Bronchial epithelial cell (primary cell): ENCODE measurements at regions not wholly inside any gene's neighbourhood (a gene's known extent, or its start where the extent isn't known, plus 50 kb on each side); places are given as distances from the start of the nearest gene placed in this dataset.

Experiments used
- DNase-seq: peaks from one replicate; pipeline ENCODE4 v3.0.0-alpha.2; 2010; ENCODE audit warnings: low read depth
- FAIRE-seq: peaks from 2 replicates; lab custom pipeline; 2011; peaks lifted over from hg19 to GRCh38; lab: Jason Lieb, UNC
- H3K27me3 ChIP-seq: 2 replicates; pipeline ENCODE4 v1.5.1; 2011; ENCODE audit warnings: low read length; ENCODE audit not compliant: control insufficient read depth, insufficient read depth
- H3K36me3 ChIP-seq: 2 replicates; pipeline ENCODE4 v1.5.1; 2011; ENCODE audit warnings: low read length; ENCODE audit not compliant: control insufficient read depth, insufficient read depth
- H3K4me3 ChIP-seq: 2 replicates; pipeline ENCODE4 v1.5.1; 2011; ENCODE audit warnings: mild to moderate bottlenecking, low read depth, low read length, control low read depth
- TF ChIP-seq, protein P1 (sequence below): IDR thresholded peaks from 2 replicates; pipeline ENCODE4 v1.5.1; 2011; ENCODE audit warnings: mild to moderate bottlenecking, moderate library complexity, low read length, control low read depth, inconsistent platforms; ENCODE audit not compliant: insufficient read depth, severe bottlenecking

DNA sequence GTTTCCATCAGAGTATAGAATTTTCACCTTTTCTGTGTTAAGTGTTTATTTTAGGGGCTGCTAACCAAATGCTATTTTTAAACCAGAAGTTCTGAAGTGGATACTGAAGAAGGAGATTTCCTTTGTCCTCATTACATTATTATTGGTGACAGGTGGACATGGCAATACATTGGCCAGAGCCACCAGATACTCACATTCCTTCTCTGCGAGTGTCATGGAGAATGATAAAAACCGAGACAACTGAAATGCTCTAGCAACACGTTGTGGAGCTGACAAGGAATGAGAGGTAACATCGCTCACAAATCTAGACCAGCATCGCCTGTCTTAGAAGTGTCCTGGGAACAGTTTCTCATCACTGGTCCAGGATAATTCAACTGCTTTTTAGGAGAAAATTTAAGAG, 241.2 kb downstream of the IRS1 start:
- no peak for DNase-seq
- no peak for FAIRE-seq
- no peaks in the 10 kb centered on the region for H3K27me3 ChIP-seq
- H3K4me3 ChIP-seq, result no peak overlapping the region
- no peaks in the 10 kb centered on the region for H3K36me3 ChIP-seq
- TF ChIP-seq, protein P1, sequence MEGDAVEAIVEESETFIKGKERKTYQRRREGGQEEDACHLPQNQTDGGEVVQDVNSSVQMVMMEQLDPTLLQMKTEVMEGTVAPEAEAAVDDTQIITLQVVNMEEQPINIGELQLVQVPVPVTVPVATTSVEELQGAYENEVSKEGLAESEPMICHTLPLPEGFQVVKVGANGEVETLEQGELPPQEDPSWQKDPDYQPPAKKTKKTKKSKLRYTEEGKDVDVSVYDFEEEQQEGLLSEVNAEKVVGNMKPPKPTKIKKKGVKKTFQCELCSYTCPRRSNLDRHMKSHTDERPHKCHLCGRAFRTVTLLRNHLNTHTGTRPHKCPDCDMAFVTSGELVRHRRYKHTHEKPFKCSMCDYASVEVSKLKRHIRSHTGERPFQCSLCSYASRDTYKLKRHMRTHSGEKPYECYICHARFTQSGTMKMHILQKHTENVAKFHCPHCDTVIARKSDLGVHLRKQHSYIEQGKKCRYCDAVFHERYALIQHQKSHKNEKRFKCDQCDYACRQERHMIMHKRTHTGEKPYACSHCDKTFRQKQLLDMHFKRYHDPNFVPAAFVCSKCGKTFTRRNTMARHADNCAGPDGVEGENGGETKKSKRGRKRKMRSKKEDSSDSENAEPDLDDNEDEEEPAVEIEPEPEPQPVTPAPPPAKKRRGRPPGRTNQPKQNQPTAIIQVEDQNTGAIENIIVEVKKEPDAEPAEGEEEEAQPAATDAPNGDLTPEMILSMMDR, result no peak

DNA sequence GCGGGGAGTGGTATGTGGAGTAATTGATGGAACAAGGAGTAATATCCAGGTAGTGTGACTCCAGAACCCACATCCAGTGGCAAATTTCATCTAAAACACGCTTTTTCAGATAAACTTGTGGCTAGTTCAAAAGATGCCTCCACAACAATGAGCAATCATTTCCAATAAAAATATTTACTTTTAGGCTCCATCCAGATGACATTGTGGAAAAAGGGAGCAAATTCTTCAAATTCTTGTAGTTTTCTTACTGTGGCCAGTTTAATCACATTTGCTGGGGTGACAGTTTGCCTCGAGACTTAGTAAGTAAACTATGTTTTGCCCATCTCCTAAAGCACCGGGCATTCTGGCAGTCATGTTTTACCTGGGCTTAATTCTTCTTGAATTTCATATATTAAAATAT, 243.6 kb downstream of the IRS1 start:
- TF ChIP-seq, protein P1, result no peak
- DNase-seq (no peak), FAIRE-seq (no peak)
- Histone ChIP-seq H3K4me3 (no peak overlapping the region), H3K36me3 (no peaks in the 10 kb centered on the region), H3K27me3 (no peaks in the 10 kb centered on the region)

DNA sequence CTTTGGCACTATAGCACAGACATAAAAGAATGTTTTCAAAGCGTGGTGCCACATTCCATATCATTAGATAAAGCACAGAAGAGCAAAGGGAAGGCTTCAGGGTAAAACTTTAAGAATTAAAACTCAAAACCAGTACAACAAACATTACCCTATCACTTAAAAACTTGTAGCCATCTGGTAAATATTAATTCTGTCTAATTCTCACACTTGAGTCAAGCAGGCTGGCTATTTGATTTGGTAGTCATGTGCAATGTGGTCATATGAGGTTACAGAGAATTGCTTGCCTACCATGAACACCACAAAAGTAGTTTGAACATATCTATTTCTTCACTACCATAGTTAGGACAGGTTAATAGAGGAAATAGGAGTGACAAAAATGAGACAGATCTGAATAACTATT, 244.9 kb downstream of the IRS1 start:
- Histone ChIP-seq H3K4me3 (no peak overlapping the region), H3K27me3 (no peaks in the 10 kb centered on the region), H3K36me3 (no peaks in the 10 kb centered on the region)
- FAIRE-seq (no peak), DNase-seq (no peak)
- TF ChIP-seq, protein P1, result no peak

DNA sequence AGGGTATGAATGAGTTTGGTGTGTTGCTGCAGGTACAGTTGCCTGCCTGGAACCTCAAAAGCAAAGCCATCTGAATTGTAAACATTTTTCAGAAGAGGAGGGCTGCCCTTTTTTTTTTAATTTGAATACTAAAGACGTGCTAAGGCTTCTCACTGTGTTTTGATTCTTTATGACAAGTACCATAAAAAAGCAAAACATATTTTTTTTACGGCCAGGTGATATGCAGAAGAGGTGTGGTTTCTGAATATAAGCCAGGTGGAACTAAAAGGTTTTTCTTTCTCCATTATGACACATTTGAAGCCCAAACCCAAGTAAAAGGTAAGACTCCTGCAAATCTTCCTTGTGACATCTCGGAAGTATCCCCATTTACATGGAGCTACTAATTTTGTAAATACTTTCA, 246.3 kb downstream of the IRS1 start:
- Histone ChIP-seq H3K4me3 (no peak overlapping the region), H3K36me3 (no peaks in the 10 kb centered on the region), H3K27me3 (no peaks in the 10 kb centered on the region)
- TF ChIP-seq, protein P1, result no peak
- FAIRE-seq, result no peak
- DNase-seq, result no peak

DNA sequence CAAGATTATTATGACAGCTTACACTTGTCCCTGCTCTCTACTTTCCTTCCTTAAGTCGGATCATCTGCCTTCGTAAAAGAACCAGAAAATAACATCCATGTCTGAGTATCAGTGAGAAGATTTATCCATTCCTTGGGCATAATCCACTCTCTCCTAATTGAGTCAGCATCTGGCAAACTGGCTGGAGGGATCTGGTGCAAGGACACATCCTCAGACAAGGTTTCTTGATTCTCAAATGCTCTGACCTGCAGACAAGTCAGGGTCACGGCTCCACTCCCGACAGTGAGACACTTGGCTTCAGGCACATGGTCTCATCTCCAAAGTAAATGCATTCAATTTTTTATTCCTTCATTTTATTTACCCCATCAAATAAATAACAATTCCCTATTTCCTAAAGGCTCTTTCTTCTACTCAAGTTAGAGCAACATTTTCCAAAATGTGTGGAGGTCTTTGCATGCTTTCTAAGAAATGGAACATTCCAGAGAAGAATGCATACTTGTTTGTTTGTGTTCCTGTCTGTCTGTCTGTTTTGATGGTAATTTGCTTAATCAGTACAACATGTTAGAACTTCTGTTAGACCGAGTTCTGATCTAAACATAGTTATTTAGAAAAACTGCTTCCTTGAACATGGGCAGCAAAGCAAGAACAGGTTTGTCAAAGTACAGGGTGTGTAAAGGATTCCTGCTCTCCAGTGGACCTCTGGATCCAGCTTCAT, 246.9 kb downstream of the IRS1 start:
- FAIRE-seq (no peak), DNase-seq (no peak)

More for the DNA sequence above, 246.9 kb downstream of the IRS1 start:
- H3K4me3 ChIP-seq, result no peak overlapping the region
- H3K27me3 ChIP-seq, result no peaks in the 10 kb centered on the region
- TF ChIP-seq, protein P1, result no peak
- H3K36me3 ChIP-seq, result no peaks in the 10 kb centered on the region
